IMR-90 (cell line): ENCODE measurements at regions not wholly inside any gene's neighbourhood (a gene's known extent, or its start where the extent isn't known, plus 50 kb on each side); places are given as distances from the start of the nearest gene placed in this dataset.

Experiments
- ATAC-seq: fragments of 200-7000 bp; cut with Tn5 transposase; 2 replicates; pipeline ENCODE4 v1.9.1; 2020; ENCODE audit warnings: low read depth, mild to moderate bottlenecking, moderate library complexity
- BruUV-seq: library from RNA; stranded (reverse); fragments of 400-500 nt; replicated peaks from 2 replicates; lab custom pipeline; 2021; lab: Mats Ljungman, UMichigan
- CTCF ChIA-PET: fragments of 300-600 bp; formaldehyde crosslinking; extraction: SDS; loops from one replicate; lab custom pipeline; 2021; ENCODE audit warnings: antibody characterized with exemption; lab: Yijun Ruan, JAX
- POLR2A ChIA-PET: fragments of 300-600 bp; sonication (Branson Sonifier 250); formaldehyde crosslinking; loops from one replicate; lab custom pipeline; 2022; ENCODE audit warnings: antibody characterized with exemption; ENCODE audit not compliant: unreplicated experiment; lab: Charles Lee
- DNase-seq: peaks from one replicate; pipeline ENCODE4 v3.0.0; 2013
- H2AFZ ChIP-seq: replicated peaks from 2 replicates; pipeline ENCODE3; 2013; ENCODE audit warnings: low read length, mild to moderate bottlenecking; ENCODE audit not compliant: poor library complexity
- H2AK5ac ChIP-seq: 2 replicates; pipeline ENCODE4 v1.6.1; 2013; ENCODE audit warnings: low read depth, low read length, inconsistent platforms
- H2AK9ac ChIP-seq: replicated peaks from 2 replicates; pipeline ENCODE3; 2013; ENCODE audit warnings: mild to moderate bottlenecking, low read depth, low read length, moderate library complexity; ENCODE audit not compliant: poor library complexity
- H2BK120ac ChIP-seq: 2 replicates; pipeline ENCODE4 v1.6.1; 2013; ENCODE audit warnings: low read depth, low read length, inconsistent platforms
- H2BK15ac ChIP-seq: 3 replicates; pipeline ENCODE4 v1.6.1; 2013; ENCODE audit warnings: low read depth, low read length, inconsistent platforms
- H2BK20ac ChIP-seq: 2 replicates; pipeline ENCODE4 v1.6.1; 2013; ENCODE audit warnings: low read depth, mild to moderate bottlenecking, inconsistent platforms, low read length, moderate library complexity
- H2BK5ac ChIP-seq: 2 replicates; pipeline ENCODE4 v1.6.1; 2013; ENCODE audit warnings: mild to moderate bottlenecking, low read depth, low read length, inconsistent platforms; ENCODE audit not compliant: poor library complexity, severe bottlenecking
- H3K14ac ChIP-seq: replicated peaks from 2 replicates; pipeline ENCODE4 v1.6.1; 2013; ENCODE audit warnings: low read depth, low read length, inconsistent platforms
- H3K18ac ChIP-seq: 2 replicates; pipeline ENCODE4 v1.6.1; 2013; ENCODE audit warnings: low read depth, low read length, control low read depth
- H3K23ac ChIP-seq: 2 replicates; pipeline ENCODE4 v1.6.1; 2013; ENCODE audit warnings: low read depth, low read length, inconsistent platforms
- H3K27ac ChIP-seq: 2 replicates; pipeline ENCODE4 v1.5.1; 2013; ENCODE audit warnings: mild to moderate bottlenecking, control low read depth, low read length; ENCODE audit not compliant: insufficient read depth
- H3K27me3 ChIP-seq: 2 replicates; pipeline ENCODE4 v1.6.1; 2013; ENCODE audit warnings: low read length; ENCODE audit not compliant: control insufficient read depth, insufficient read depth
- H3K36me3 ChIP-seq: 2 replicates; pipeline ENCODE4 v1.6.1; 2013; ENCODE audit warnings: low read length, mixed read lengths; ENCODE audit not compliant: control insufficient read depth, insufficient read depth
- H3K4ac ChIP-seq: 2 replicates; pipeline ENCODE4 v1.6.1; 2013; ENCODE audit warnings: low read depth, low read length, inconsistent platforms
- H3K4me1 ChIP-seq: 2 replicates; pipeline ENCODE4 v1.6.1; 2013; ENCODE audit warnings: low read length, mixed read lengths; ENCODE audit not compliant: control insufficient read depth, insufficient read depth
- H3K4me2 ChIP-seq: 2 replicates; pipeline ENCODE4 v1.6.1; 2013; ENCODE audit warnings: low read depth, mild to moderate bottlenecking, control low read depth, low read length, moderate library complexity
- H3K4me3 ChIP-seq: 2 replicates; pipeline ENCODE4 v1.5.1; 2013; ENCODE audit warnings: low read depth, mild to moderate bottlenecking, control low read depth, low read length, moderate library complexity; ENCODE audit not compliant: insufficient read depth
- H3K56ac ChIP-seq: 2 replicates; pipeline ENCODE4 v1.6.1; 2013; ENCODE audit warnings: low read length, inconsistent platforms; ENCODE audit not compliant: insufficient read depth; ENCODE audit errors: extremely low read depth
- H3K79me1 ChIP-seq, 2 experiments: 2 replicates each; pipeline ENCODE4 v1.6.1; 2013; ENCODE audit warnings: low read length in 2 of 2, inconsistent platforms in 1 of 2, low read depth in 1 of 2
- H3K9ac ChIP-seq: 2 replicates; pipeline ENCODE4 v1.6.1; 2013; ENCODE audit warnings: low read depth, low read length, control low read depth
- H3K9me1 ChIP-seq: 2 replicates; pipeline ENCODE4 v1.6.1; 2013; ENCODE audit warnings: low read length, inconsistent platforms; ENCODE audit not compliant: insufficient read depth
- H3K9me3 ChIP-seq: 2 replicates; pipeline ENCODE4 v1.6.1; 2013; ENCODE audit warnings: low read length; ENCODE audit not compliant: control insufficient read depth, insufficient read depth
- H4K20me1 ChIP-seq: 2 replicates; pipeline ENCODE4 v1.6.1; 2013; ENCODE audit warnings: low read length, inconsistent platforms; ENCODE audit not compliant: insufficient read depth
- H4K5ac ChIP-seq: 2 replicates; pipeline ENCODE4 v1.6.1; 2013; ENCODE audit warnings: mild to moderate bottlenecking, low read depth, low read length, control low read depth
- H4K8ac ChIP-seq, 2 experiments: 2 replicates each; pipeline ENCODE4 v1.6.1; 2013; ENCODE audit warnings: low read depth in 2 of 2, low read length in 2 of 2, control low read depth in 1 of 2, inconsistent platforms in 1 of 2
- H4K91ac ChIP-seq: 2 replicates; pipeline ENCODE4 v1.6.1; 2013; ENCODE audit warnings: low read depth, low read length, inconsistent platforms; ENCODE audit not compliant: insufficient read depth
- BHLHE40 ChIP-seq: fragments of 150-350 bp; IDR thresholded peaks from 2 replicates; pipeline ENCODE4 v1.6.1; 2016; ENCODE audit warnings: mild to moderate bottlenecking, low read depth, low read length
- CEBPB ChIP-seq: IDR thresholded peaks from 2 replicates; pipeline ENCODE4 v1.6.1; 2012; ENCODE audit warnings: low read depth, low read length, improper control_type of control experiment
- CTCF ChIP-seq: conservative IDR thresholded peaks from 2 replicates; pipeline ENCODE4 v1.5.1; 2012; ENCODE audit warnings: mild to moderate bottlenecking, low read depth, low read length, improper control_type of control experiment
- ELK1 ChIP-seq: fragments of 150-350 bp; IDR thresholded peaks from 2 replicates; pipeline ENCODE4 v1.6.1; 2016; ENCODE audit warnings: low read depth, mild to moderate bottlenecking, low read length, moderate library complexity, borderline replicate concordance
- FOS ChIP-seq: fragments of 150-350 bp; IDR thresholded peaks from 2 replicates; pipeline ENCODE4 v1.6.1; 2016; ENCODE audit warnings: low read depth, low read length
- MAZ ChIP-seq: IDR thresholded peaks from 2 replicates; pipeline ENCODE4 v1.6.1; 2012; ENCODE audit warnings: low read depth, mild to moderate bottlenecking, low read length, improper control_type of control experiment, moderate library complexity, borderline replicate concordance
- MXI1 ChIP-seq: IDR thresholded peaks from 2 replicates; pipeline ENCODE4 v1.6.1; 2012; ENCODE audit warnings: low read depth, mild to moderate bottlenecking, low read length, moderate library complexity, borderline replicate concordance
- NFE2L2 ChIP-seq: fragments of 150-350 bp; IDR thresholded peaks from 2 replicates; pipeline ENCODE4 v1.6.1; 2016; ENCODE audit warnings: low read depth, mild to moderate bottlenecking, low read length
- POLR2A ChIP-seq: IDR thresholded peaks from 2 replicates; pipeline ENCODE4 v1.6.1; 2012; ENCODE audit warnings: mild to moderate bottlenecking, low read depth, low read length
- RAD21 ChIP-seq: IDR thresholded peaks from 2 replicates; pipeline ENCODE4 v1.6.1; 2012; ENCODE audit warnings: low read length, improper control_type of control experiment
- RCOR1 ChIP-seq: IDR thresholded peaks from 2 replicates; pipeline ENCODE4 v1.6.1; 2012; ENCODE audit warnings: mild to moderate bottlenecking, low read length, improper control_type of control experiment; ENCODE audit not compliant: insufficient replicate concordance
- RFX5 ChIP-seq: IDR thresholded peaks from 2 replicates; pipeline ENCODE4 v1.8.0; 2012; ENCODE audit warnings: low read depth, mild to moderate bottlenecking, low read length, moderate library complexity
- USF2 ChIP-seq: fragments of 150-350 bp; IDR thresholded peaks from 2 replicates; pipeline ENCODE4 v1.6.1; 2017; ENCODE audit warnings: mild to moderate bottlenecking, antibody characterized with exemption, low read length, low read depth
- whole genome bisulfite sequencing, 2 experiments: methylation state at CpG; one replicate each; pipeline versions ENCODE4 v1.1.5 to v1.1.7; 2013; ENCODE audit warnings: missing lambda C conversion rate in 2 of 2; ENCODE audit not compliant: insufficient read length in 1 of 2; ENCODE audit errors: extremely low coverage in 2 of 2; 5-methylcytosine and 5-hydroxymethylcytosine counted together
- dilution Hi-C: fragments of 300-500 bp; cut with HindIII; formaldehyde crosslinking; loops from one replicate; pipeline ENCODE4 v1.14.3; 2018; ENCODE audit warnings: low sequenced_read_pairs; ENCODE audit not compliant: unreplicated experiment
- in situ Hi-C: fragments of 300-500 bp; cut with MboI; formaldehyde crosslinking; loops from 3 replicates; pipeline ENCODE4 v1.14.3; 2019; ENCODE audit warnings: low sequenced_read_pairs, inconsistent platforms, mixed read lengths
- intact Hi-C: fragments of 100-400 bp; cut with micrococcal nuclease; formaldehyde crosslinking; loops from 2 replicates; pipeline ENCODE4 v1.10.0; 2022

- CTCF ChIA-PET: no interaction called here
- Histone ChIP-seq H3K36me3 (no peaks in the 10 kb centered on the region), H3K4me1 (no peaks in the 10 kb centered on the region), H3K56ac (no peak overlapping the region), H3K18ac (no peak overlapping the region), H4K20me1 (no peaks in the 10 kb centered on the region), H3K79me1 (no peaks in the 10 kb centered on the region), H3K4me2 (no peak overlapping the region), H3K9me3 (peaks cover 3% of the 10 kb centered on the region; the same call in 1 of the 2 replicates), H2AK9ac (no peak overlapping the region), H3K27ac (no peak overlapping the region), H3K9ac (no peak overlapping the region), H2BK20ac (no peak overlapping the region), H3K4ac (no peak overlapping the region), H3K27me3 (no peaks in the 10 kb centered on the region), H3K4me3 (no peak overlapping the region), H4K8ac (no peak overlapping the region), H4K91ac (no peak overlapping the region), H4K5ac (no peak overlapping the region), H2BK120ac (no peak overlapping the region), H2BK15ac (no peak overlapping the region), H2AK5ac (peak overlapping the region; percentile 27; the same call in 1 of the 2 replicates), H2AFZ (no peak overlapping the region), H2BK5ac (no peak overlapping the region), H3K14ac (no peak overlapping the region), H3K23ac (no peak overlapping the region), H3K9me1 (no peaks in the 10 kb centered on the region; the same call in 1 of the 2 replicates)
- ATAC-seq: no peak
- intact Hi-C loops: loop anchor here (10.0 kb wide), 1 partner anchor 156 kb away; no protein-coding TSS in a partner anchor
- dilution Hi-C loops: no loop called here
- in situ Hi-C loops: no loop called here
- TF ChIP-seq CTCF (no peak), FOS (no peak), ELK1 (no peak), RFX5 (no peak), BHLHE40 (no peak), USF2 (no peak), CEBPB (no peak), MAZ (no peak), NFE2L2 (no peak), MXI1 (no peak), POLR2A (no peak), RCOR1 (no peak), RAD21 (no peak)
- DNase-seq: no peak
- POLR2A ChIA-PET: no interaction called here
- BruUV-seq: no TSS peak
- WGBS, 2 experiments: no CpG with 5 or more reads among the region's 6 CpGs
Observed at GRCh38 chr13:44870456-44870929, 118.8 kb downstream of the NUFIP1 start.
